ENCODE measurements at regions not wholly inside any gene's neighbourhood (a gene's known extent, or its start where the extent isn't known, plus 50 kb on each side); places are given as distances from the start of the nearest gene placed in this dataset.

DNA sequence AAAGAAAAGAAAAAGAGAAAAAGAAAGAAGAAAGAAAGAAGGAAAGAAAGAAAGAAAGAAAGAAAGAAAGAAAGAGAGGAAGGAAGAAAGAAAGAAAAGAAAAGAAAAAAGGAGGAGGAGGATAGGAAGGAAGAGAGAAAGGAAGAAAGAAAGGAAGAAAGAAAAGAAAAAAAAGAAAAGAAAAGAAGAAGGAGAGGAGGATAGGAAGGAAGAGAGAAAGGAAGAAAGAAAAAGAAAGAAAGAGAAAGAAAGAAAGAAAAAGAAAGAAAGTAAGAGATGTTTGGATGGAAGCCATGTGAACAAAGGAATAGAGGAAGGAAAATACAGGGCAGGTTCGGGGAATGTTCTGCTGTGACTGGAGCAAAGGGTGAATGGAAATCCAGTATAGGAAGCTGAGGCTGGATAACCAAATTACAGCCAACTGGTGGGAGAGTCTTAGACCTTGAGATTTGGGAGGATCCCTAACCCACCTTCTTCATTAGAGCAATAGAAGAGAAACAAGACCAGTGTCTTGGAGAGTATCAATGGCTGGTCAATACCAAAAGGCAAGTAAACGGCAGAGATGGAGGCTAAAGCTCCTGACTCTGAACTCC, 94.9 kb downstream of the RASSF10 start:
- no peak for DNase-seq (ENCODE audit: low read depth)
- H3K4me3 ChIP-seq (ENCODE audit: low read depth, low read length), result no peak overlapping the region
- TF ChIP-seq, protein P1, sequence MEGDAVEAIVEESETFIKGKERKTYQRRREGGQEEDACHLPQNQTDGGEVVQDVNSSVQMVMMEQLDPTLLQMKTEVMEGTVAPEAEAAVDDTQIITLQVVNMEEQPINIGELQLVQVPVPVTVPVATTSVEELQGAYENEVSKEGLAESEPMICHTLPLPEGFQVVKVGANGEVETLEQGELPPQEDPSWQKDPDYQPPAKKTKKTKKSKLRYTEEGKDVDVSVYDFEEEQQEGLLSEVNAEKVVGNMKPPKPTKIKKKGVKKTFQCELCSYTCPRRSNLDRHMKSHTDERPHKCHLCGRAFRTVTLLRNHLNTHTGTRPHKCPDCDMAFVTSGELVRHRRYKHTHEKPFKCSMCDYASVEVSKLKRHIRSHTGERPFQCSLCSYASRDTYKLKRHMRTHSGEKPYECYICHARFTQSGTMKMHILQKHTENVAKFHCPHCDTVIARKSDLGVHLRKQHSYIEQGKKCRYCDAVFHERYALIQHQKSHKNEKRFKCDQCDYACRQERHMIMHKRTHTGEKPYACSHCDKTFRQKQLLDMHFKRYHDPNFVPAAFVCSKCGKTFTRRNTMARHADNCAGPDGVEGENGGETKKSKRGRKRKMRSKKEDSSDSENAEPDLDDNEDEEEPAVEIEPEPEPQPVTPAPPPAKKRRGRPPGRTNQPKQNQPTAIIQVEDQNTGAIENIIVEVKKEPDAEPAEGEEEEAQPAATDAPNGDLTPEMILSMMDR (IDR thresholded peaks at IDR 0.05; ENCODE audit: low read depth, low read length, missing control alignments), result no peak
- in situ Hi-C loops (cut with HindIII; ENCODE audit: low sequenced_read_pairs), result no loop called here

DNA sequence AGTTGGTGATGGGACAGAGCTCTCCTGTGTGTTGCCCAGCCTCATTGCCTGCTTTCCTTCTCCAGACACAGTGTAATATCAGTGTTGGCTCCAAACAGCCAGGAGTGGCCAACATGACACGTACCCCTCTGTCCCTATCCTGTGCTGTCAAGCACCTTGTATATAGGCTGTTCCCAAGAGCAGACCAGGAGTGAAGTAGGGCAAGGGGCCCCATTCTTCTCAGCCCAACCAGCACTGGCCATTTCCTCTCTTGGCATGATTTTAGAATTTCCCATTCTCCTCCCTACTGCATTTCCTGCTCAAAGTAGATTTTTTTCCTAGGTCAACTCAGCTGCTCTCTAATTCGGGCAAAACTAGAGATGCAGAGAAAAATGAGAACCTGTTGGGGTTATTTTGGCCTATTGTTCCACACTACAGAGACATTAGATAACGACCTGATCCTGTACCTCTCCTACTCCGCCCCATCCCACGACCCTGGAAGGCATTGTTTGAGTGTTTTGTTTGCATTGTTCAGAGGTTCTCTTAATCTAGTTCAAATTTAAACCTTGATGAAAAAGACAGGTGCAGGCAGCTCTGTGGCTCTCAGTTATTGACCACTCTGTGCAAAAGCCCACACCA, 95.6 kb downstream of the RASSF10 start:
- in situ Hi-C loops (cut with HindIII; ENCODE audit: low sequenced_read_pairs), result no loop called here
- no peak overlapping the region for H3K4me3 ChIP-seq (ENCODE audit: low read depth, low read length)
- TF ChIP-seq, protein P1 (IDR thresholded peaks at IDR 0.05; ENCODE audit: low read depth, low read length, missing control alignments), result no peak
- DNase-seq (ENCODE audit: low read depth), result no peak

DNA sequence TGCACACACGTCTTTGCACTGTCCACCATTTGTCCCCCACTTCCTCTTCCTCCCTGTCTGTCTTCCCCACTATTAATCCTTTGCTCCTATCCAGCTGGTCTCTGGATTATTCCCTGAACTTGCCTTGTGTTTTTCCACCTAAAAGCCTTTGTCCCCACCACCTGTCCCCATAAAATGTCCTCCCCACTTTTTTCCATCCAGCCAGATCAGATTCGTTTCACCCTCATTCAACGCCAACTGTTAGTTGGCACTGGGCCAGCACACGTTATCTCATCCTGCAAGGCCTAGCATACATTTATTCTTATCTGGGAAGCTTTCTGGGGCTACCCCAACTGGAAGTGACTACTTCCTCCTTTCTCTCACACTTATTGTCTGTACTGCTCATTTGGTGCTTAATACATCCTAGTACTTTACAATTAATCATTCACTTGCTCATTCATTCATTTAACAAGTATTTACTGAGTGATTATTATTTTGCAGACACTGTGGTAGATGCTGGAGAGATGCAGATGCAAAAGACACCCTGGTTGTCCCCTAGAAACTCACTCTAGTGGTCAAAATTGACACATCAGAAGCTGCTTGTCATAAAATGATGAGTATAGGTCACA, 96.2 kb downstream of the RASSF10 start:
- TF ChIP-seq, protein P1 (IDR thresholded peaks at IDR 0.05; ENCODE audit: low read depth, low read length, missing control alignments), result no peak
- in situ Hi-C loops (cut with HindIII; ENCODE audit: low sequenced_read_pairs), result no loop called here
- DNase-seq (ENCODE audit: low read depth), result no peak
- no peak overlapping the region for H3K4me3 ChIP-seq (ENCODE audit: low read depth, low read length)

DNA sequence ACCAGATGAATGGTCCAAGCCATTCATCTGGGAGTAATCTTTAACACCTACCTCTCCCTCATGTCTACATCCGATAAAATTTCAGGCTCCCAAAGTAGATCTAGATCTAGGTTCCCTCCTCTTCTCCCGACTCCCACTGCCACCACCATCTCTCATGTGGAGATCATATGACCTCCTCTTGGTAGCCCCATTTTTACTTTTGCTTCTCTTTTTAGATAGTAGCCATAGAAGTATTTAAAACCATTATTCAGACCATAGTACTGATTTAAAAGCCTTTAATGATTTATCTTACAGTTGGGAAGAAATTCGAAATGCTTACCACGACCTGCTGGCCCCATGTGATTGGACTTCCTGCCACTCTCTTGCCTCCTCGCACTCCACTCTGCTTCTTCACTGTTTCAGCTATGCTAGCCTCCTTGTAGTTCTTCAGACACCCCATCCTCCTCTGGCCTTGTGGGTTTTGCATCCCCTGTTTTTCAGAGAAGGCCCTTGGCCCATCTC, 98.5 kb downstream of the RASSF10 start:
- DNase-seq (ENCODE audit: low read depth), result no peak
- in situ Hi-C loops (cut with HindIII; ENCODE audit: low sequenced_read_pairs), result no loop called here
- TF ChIP-seq, protein P1 (IDR thresholded peaks at IDR 0.05; ENCODE audit: low read depth, low read length, missing control alignments), result no peak
- no peak overlapping the region for H3K4me3 ChIP-seq (ENCODE audit: low read depth, low read length)

DNA sequence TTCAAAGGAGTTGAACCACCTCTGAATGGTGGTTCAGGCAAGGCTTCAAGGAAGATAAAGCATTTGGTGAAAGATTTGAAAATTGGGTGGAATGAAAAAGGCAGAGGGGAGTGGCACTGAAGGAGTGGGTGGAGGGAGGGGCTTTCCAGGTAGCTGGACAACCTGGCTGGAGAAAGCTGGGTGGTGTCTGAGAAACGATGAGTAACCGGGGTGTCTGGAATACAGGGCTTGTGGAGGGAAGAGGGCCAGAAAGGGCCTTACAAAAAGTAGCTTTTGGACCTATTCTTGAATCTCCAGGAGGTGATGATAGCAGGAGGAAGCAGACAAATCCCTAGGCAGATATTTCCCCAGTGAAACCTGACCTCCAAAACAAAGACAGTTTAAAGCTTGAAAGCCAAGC, 99.3 kb downstream of the RASSF10 start:
- in situ Hi-C loops (cut with HindIII; ENCODE audit: low sequenced_read_pairs), result no loop called here
- no peak for DNase-seq (ENCODE audit: low read depth)
- no peak overlapping the region for H3K4me3 ChIP-seq (ENCODE audit: low read depth, low read length)
- TF ChIP-seq, protein P1 (IDR thresholded peaks at IDR 0.05; ENCODE audit: low read depth, low read length, missing control alignments), result no peak

DNA sequence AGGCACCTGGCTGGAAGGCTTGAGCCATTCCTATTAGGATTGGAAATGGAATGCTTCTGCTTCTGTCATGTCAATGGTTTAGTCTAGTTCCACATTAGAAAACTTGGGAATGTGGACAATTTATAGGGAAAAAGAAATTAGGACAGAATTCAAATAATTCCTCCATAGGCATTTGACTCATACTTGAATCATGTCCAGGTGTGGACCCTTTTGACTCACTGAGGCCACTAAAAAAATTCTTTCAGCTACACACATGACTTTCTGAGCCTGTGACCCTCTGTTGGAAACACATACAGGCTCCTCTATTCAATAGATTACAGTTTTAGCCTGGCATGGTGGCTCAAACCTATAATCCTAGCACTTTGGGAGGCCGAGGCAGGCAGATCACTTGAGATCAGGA, 100.5 kb downstream of the RASSF10 start:
- H3K4me3 ChIP-seq (ENCODE audit: low read depth, low read length), result no peak overlapping the region
- DNase-seq (ENCODE audit: low read depth), result no peak
- in situ Hi-C loops (cut with HindIII; ENCODE audit: low sequenced_read_pairs), result no loop called here
- TF ChIP-seq, protein P1 (IDR thresholded peaks at IDR 0.05; ENCODE audit: low read depth, low read length, missing control alignments), result no peak

Data from astrocyte of the cerebellum (primary cell).